Thymus (tissue), 11 donors: ENCODE measurements at regions not wholly inside any gene's neighbourhood (a gene's known extent, or its start where the extent isn't known, plus 50 kb on each side); places are given as distances from the start of the nearest gene placed in this dataset.
"Not testable (repeated sequence)": the region's sequence is repeated elsewhere in the genome, so short reads cannot be mapped to it uniquely, and the experiment has no call there.

ENCODE experiments used
- DNase-seq, 9 donors: peaks; one replicate each; pipeline ENCODE4 v3.0.0-alpha.2; 2013; ENCODE audit warnings: low spot score in 9 of 9, low read depth in 6 of 9, missing footprints in 1 of 9
- H3K27ac ChIP-seq, 2 donors: one replicate each; pipeline ENCODE4 v1.5.1; 2013; ENCODE audit warnings: control low read depth in 1 of 2, low read depth in 1 of 2, low read length in 1 of 2, mild to moderate bottlenecking in 1 of 2, moderate library complexity in 1 of 2
- H3K27me3 ChIP-seq, 2 donors: one replicate each; pipeline ENCODE4 v1.5.1; 2013; ENCODE audit warnings: low read length in 1 of 2; ENCODE audit not compliant: control insufficient read depth in 2 of 2, insufficient read depth in 1 of 2
- H3K36me3 ChIP-seq, 2 donors: one replicate each; pipeline ENCODE4 v1.5.1; 2013; ENCODE audit warnings: low read length in 1 of 2, mild to moderate bottlenecking in 1 of 2, moderate library complexity in 1 of 2; ENCODE audit not compliant: control insufficient read depth in 2 of 2, insufficient read depth in 2 of 2
- H3K4me1 ChIP-seq, 2 donors: one replicate each; pipeline ENCODE4 v1.5.1; 2013; ENCODE audit warnings: low read length in 2 of 2; ENCODE audit not compliant: control insufficient read depth in 2 of 2, insufficient read depth in 2 of 2
- H3K4me3 ChIP-seq, 2 donors: one replicate each; pipeline ENCODE4 v1.5.1; 2013; ENCODE audit warnings: low read length in 2 of 2, control low read depth in 1 of 2, mild to moderate bottlenecking in 1 of 2
- H3K9me3 ChIP-seq, 2 donors: one replicate each; pipeline ENCODE4 v1.5.1; 2013; ENCODE audit warnings: low read length in 1 of 2, mild to moderate bottlenecking in 1 of 2; ENCODE audit not compliant: control insufficient read depth in 2 of 2, insufficient read depth in 1 of 2
- WGBS: extraction: QIAGEN DNeasy Blood & Tissue Kit; methylation state at CpG from one replicate; pipeline ENCODE4 v1.1.7; 2013; 5-methylcytosine and 5-hydroxymethylcytosine counted together
- donor health status: healthy.

DNA sequence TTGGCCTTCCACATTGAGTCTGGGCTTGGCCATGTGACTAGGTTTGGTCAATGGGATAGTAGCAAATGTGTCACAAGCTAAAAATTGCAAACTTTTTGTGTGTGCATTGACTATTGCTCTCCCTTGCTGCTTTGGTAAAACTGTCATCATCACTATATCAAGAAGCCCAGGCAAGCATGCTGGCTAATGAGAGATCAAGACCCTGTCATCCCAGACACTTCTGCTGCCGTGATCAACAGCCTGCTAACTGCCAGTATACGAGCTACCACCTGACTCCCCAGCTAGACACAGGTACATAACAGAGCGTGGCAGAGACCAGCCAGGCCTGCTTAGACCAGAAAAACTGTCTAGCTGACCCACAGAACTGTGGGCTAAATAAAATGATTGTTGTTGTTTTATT lies 456.7 kb upstream of the DCN start:
- WGBS, result 95% methylated on average over 3 of the region's 3 CpGs
- no peaks in the 10 kb centered on the region for H3K9me3 ChIP-seq
- H3K27ac ChIP-seq, result no peak overlapping the region
- no peak for DNase-seq
- H3K27me3 ChIP-seq, result no peaks in the 10 kb centered on the region
- no peak overlapping the region for H3K4me3 ChIP-seq
- no peaks in the 10 kb centered on the region for H3K4me1 ChIP-seq
- H3K36me3 ChIP-seq, result no peaks in the 10 kb centered on the region

DNA sequence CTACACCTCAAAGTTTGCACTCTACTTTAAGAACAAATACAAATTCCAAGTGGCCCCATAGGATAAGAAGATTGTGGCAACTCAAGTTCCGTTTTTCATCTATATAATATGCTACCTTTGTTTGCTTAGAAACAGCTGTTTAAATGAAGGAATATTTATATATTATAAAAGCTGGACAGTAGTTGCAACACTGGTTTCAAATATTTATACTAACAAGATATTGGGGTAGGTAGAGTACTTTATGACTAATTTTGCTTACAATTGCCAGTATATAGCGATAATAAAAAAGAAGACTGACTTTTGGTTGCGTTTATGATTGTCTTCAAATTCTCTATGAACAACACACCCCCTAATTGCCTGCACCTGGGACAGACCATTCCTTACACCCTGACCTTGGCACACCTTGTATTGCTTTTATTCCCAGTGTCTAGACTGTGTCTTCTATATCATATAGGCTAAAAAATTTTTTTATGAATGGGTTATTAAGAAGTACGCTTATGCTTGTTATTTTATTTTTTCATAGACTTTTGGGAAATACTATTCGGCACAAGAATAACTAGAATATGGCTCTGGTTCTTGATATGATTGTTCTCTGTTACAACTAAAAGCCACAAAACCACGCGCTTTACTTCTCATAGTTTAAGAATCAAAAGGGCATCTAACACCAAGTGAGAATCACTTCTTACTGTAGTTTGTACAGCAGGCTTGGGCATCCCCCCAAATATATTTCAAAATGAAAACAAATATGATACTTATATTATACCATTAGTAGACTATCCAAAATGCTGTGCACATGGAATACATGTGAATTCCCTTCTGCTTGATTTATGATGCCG lies 455.4 kb upstream of the DCN start:
- H3K36me3 ChIP-seq, result no peaks in the 10 kb centered on the region
- H3K4me1 ChIP-seq, result no peaks in the 10 kb centered on the region
- peak in 1 of 9 donors; percentile 2 for DNase-seq
- no peak overlapping the region for H3K27ac ChIP-seq
- H3K27me3 ChIP-seq, result no peaks in the 10 kb centered on the region
- WGBS, result 92% methylated on average over 8 of the region's 8 CpGs
- H3K4me3 ChIP-seq, result no peak overlapping the region
- peaks cover 0 to 7% of the 10 kb centered on the region in 2 donors for H3K9me3 ChIP-seq

- H3K27me3 ChIP-seq, result no peaks in the 10 kb centered on the region
- H3K9me3 ChIP-seq, result peaks cover 0 to 7% of the 10 kb centered on the region in 2 donors
- no peak for DNase-seq
- no peak overlapping the region for H3K4me3 ChIP-seq
- WGBS, result 96% methylated on average over 4 of the region's 4 CpGs
- no peak overlapping the region for H3K27ac ChIP-seq
- H3K36me3 ChIP-seq, result no peaks in the 10 kb centered on the region
- no peaks in the 10 kb centered on the region for H3K4me1 ChIP-seq
These were observed 454.1 kb upstream of the DCN start for GRCh38 chr12:91636721-91637120.

GRCh38 chr12:91634386-91634713 lies 451.7 kb upstream of the DCN start:
- not testable (repeated sequence) for H3K9me3 ChIP-seq, H3K27me3 ChIP-seq, H3K36me3 ChIP-seq, H3K4me3 ChIP-seq, H3K4me1 ChIP-seq, DNase-seq, H3K27ac ChIP-seq
- WGBS, result 94% methylated on average over 3 of the region's 3 CpGs

DNA sequence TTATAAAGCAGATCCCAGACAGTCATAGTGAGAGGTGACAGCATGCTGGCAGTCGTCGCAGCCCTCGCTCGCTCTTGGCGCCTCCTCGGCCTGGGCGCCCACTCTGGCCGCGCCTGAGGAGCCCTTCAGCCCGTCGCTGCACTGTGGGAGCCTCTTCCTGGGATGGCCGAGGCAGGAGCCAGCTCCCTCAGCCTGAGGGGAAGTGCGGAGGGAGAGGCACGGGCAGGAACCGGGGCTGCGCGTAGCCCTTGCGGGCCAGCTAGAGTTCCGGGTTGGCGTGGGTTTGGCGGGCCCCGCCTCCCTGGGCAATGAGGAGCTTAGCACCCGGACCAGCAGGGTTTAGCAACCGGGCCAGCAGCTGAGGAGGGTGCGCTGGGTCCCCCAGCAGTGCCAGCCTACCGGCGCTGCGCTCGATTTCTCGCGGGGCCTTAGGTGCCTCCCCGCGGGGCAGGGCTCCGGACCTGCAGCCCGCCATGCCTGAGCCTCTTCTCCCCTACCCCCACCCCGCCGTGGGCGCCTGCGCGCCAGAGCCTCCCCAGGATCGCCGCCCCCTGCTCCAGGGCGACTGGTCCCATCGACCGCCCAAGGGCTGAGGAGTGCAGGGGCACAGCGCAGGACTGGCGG lies 451.2 kb upstream of the DCN start:
- no peak overlapping the region for H3K4me3 ChIP-seq
- no peaks in the 10 kb centered on the region for H3K27me3 ChIP-seq
- H3K36me3 ChIP-seq, result no peaks in the 10 kb centered on the region
- H3K9me3 ChIP-seq, result peaks cover 0 to 7% of the 10 kb centered on the region in 2 donors
- no peaks in the 10 kb centered on the region for H3K4me1 ChIP-seq
- H3K27ac ChIP-seq, result no peak overlapping the region
- no peak for DNase-seq
- WGBS, result 98% methylated on average over 47 of the region's 47 CpGs

DNA sequence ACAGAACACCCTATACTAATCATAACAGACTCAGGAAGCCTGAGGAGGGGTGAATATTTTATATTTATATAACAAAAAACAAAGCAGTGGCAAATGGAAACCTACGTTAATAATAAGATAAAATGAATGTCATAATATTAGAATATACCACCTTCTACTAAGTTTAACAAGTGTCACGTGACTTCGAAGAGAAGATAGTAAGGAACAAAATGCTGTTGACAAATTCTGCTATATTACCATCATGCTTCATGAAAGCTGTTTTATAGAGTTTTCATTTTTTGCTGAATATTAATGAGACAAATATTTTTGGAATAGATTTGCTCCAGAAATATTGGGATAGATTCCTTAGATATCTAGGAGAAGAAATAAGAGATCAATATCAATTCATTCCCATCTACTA lies 450.6 kb upstream of the DCN start:
- H3K4me1 ChIP-seq, result no peaks in the 10 kb centered on the region
- 98% methylated on average over 3 of the region's 3 CpGs for WGBS
- no peaks in the 10 kb centered on the region for H3K27me3 ChIP-seq
- no peak for DNase-seq
- H3K36me3 ChIP-seq, result no peaks in the 10 kb centered on the region
- H3K9me3 ChIP-seq, result peaks cover 0 to 7% of the 10 kb centered on the region in 2 donors
- H3K4me3 ChIP-seq, result no peak overlapping the region
- no peak overlapping the region for H3K27ac ChIP-seq

- H3K4me1 ChIP-seq, result no peaks in the 10 kb centered on the region
- peaks cover 0 to 7% of the 10 kb centered on the region in 2 donors for H3K9me3 ChIP-seq
- no peak overlapping the region for H3K27ac ChIP-seq
- 94% methylated on average over 4 of the region's 4 CpGs for WGBS
- no peaks in the 10 kb centered on the region for H3K36me3 ChIP-seq
- H3K27me3 ChIP-seq, result no peaks in the 10 kb centered on the region
- DNase-seq, result no peak
- H3K4me3 ChIP-seq, result no peak overlapping the region
These were observed 449.6 kb upstream of the DCN start for GRCh38 chr12:91632042-91632786.

GRCh38 chr12:91630596-91631293 lies 448.1 kb upstream of the DCN start:
- WGBS, result 86% methylated on average over 3 of the region's 3 CpGs
- H3K36me3 ChIP-seq, result no peaks in the 10 kb centered on the region
- H3K4me3 ChIP-seq, result no peak overlapping the region
- DNase-seq, result no peak
- no peaks in the 10 kb centered on the region for H3K27me3 ChIP-seq
- no peak overlapping the region for H3K27ac ChIP-seq
- no peaks in the 10 kb centered on the region for H3K4me1 ChIP-seq
- peaks cover 2 to 10% of the 10 kb centered on the region in 2 donors for H3K9me3 ChIP-seq

DNA sequence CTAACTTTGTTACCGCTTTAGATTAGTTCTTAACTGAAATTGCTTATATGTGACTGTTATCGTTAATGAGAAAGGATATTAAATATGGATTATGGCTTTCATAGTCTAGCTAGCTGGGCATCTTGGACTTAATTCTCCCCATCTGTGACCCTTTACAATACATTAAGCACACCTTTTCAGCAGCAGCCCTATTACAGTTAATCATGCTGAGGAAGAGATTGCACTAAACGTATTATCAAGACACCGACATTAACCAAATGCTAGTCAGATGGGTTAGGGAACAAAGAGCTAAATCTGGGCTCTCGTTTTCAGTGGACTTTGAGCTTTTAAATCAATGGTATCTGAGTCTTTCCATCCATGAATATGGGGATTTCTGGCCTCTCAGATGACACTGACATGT lies 447.5 kb upstream of the DCN start:
- Histone ChIP-seq H3K9me3 (peaks cover 2 to 12% of the 10 kb centered on the region in 2 donors), H3K36me3 (no peaks in the 10 kb centered on the region), H3K27ac (no peak overlapping the region), H3K27me3 (no peaks in the 10 kb centered on the region), H3K4me3 (no peak overlapping the region), H3K4me1 (no peaks in the 10 kb centered on the region)
- DNase-seq, result no peak
- WGBS, result 98% methylated on average over 5 of the region's 5 CpGs
